GM20431 (cell line): ENCODE measurements at regions not wholly inside any gene's neighbourhood (a gene's known extent, or its start where the extent isn't known, plus 50 kb on each side); places are given as distances from the start of the nearest gene placed in this dataset.

Experiments used
- in situ Hi-C: fragments of 300-500 bp; cut with MseI, MboI; formaldehyde crosslinking; loops from one replicate; pipeline ENCODE4 v1.15.0; 2020; ENCODE audit warnings: low sequenced_read_pairs; ENCODE audit not compliant: unreplicated experiment

- in situ Hi-C loops = no loop called here
Measured at GRCh38 chr1:87555366-87555765, 226.7 kb downstream of the LMO4 start.

GRCh38 chr1:87556326-87556725 is 227.6 kb downstream of the LMO4 start:
- in situ Hi-C loops = no loop called here

- in situ Hi-C loops = no loop called here
Measured at GRCh38 chr1:87558921-87559320, 230.2 kb downstream of the LMO4 start.

GRCh38 chr1:87560137-87560536 is 231.5 kb downstream of the LMO4 start:
- in situ Hi-C loops = no loop called here

- in situ Hi-C loops = no loop called here
Measured at GRCh38 chr1:87560601-87561360, 232.1 kb downstream of the LMO4 start.

- in situ Hi-C loops = no loop called here
Measured at GRCh38 chr1:87563211-87563610, 234.5 kb downstream of the LMO4 start.

- in situ Hi-C loops = no loop called here
Measured at GRCh38 chr1:87565861-87566260, 237.2 kb downstream of the LMO4 start.

- in situ Hi-C loops = no loop called here
Measured at GRCh38 chr1:87568005-87568404, 239.3 kb downstream of the LMO4 start.

GRCh38 chr1:87568911-87569310 is 240.2 kb downstream of the LMO4 start:
- in situ Hi-C loops = no loop called here

- in situ Hi-C loops = no loop called here
Measured at GRCh38 chr1:87572008-87572407, 243.3 kb downstream of the LMO4 start.

GRCh38 chr1:87572891-87573290 is 244.2 kb downstream of the LMO4 start:
- in situ Hi-C loops = no loop called here

- in situ Hi-C loops = no loop called here
Measured at GRCh38 chr1:87575528-87575927, 246.8 kb downstream of the LMO4 start.

- in situ Hi-C loops = no loop called here
Measured at GRCh38 chr1:87578464-87578863, 249.8 kb downstream of the LMO4 start.

- in situ Hi-C loops = no loop called here
Measured at GRCh38 chr1:87583459-87583858, 254.8 kb downstream of the LMO4 start.

GRCh38 chr1:87584586-87584985 is 255.9 kb downstream of the LMO4 start:
- in situ Hi-C loops = no loop called here

GRCh38 chr1:87586501-87586900 is 257.8 kb downstream of the LMO4 start:
- in situ Hi-C loops = no loop called here

GRCh38 chr1:87588495-87588894 is 259.8 kb downstream of the LMO4 start:
- in situ Hi-C loops = no loop called here

- in situ Hi-C loops = no loop called here
Measured at GRCh38 chr1:87591492-87591891, 262.8 kb downstream of the LMO4 start.

- in situ Hi-C loops = no loop called here
Measured at GRCh38 chr1:87592156-87592555, 263.5 kb downstream of the LMO4 start.

GRCh38 chr1:87594736-87595383 is 266.2 kb downstream of the LMO4 start:
- in situ Hi-C loops = no loop called here

GRCh38 chr1:87595384-87595781 is 266.7 kb downstream of the LMO4 start:
- in situ Hi-C loops = no loop called here

- in situ Hi-C loops = no loop called here
Measured at GRCh38 chr1:87598429-87598828, 269.7 kb downstream of the LMO4 start.
